ENCODE measurements at regions not wholly inside any gene's neighbourhood (a gene's known extent, or its start where the extent isn't known, plus 50 kb on each side); places are given as distances from the start of the nearest gene placed in this dataset.

GRCh38 chr14:53742233-53742620 lies 214.4 kb downstream of the BMP4 start:
- Histone ChIP-seq H3K56ac (replicated peaks; ENCODE audit: insufficient read length, low read depth, low read length) (no peak overlapping the region), H2BK20ac (ENCODE audit: low read length) (no peak overlapping the region), H3K14ac (ENCODE audit: insufficient read length) (no peak overlapping the region), H3K27me3 (replicated peaks in 1 of 4; ENCODE audit: control insufficient read depth in 3 of 4, extremely low read depth in 1 of 4, insufficient read depth in 3 of 4, low read length in 3 of 4) (no peaks in the 10 kb centered on the region), H2AFZ (ENCODE audit: low read length) (no peak overlapping the region), H3K4me2 (ENCODE audit: insufficient read depth in 1 of 2, low read depth in 2 of 2, low read length in 2 of 2) (peak overlapping the region in 1 of 2 experiments; percentile 41; a peak in 2 of 4 replicates), H3K4me1 (replicated peaks in 1 of 4; ENCODE audit: control insufficient read depth in 3 of 4, insufficient read depth in 4 of 4, low read length in 3 of 4) (peaks cover 3 to 13% (median 9%) of the 10 kb centered on the region in 4 experiments), H3K23ac (ENCODE audit: insufficient read length) (no peak overlapping the region), H3K9me3 (ENCODE audit: insufficient read depth in 2 of 2, low read depth in 1 of 2, low read length in 1 of 2) (no peaks in the 10 kb centered on the region), H2BK120ac (replicated peaks; ENCODE audit: low read depth, low read length) (no peak overlapping the region), H2BK5ac (ENCODE audit: low read depth, low read length) (no peak overlapping the region), H4K91ac (replicated peaks; ENCODE audit: insufficient read length, low read length) (no peak overlapping the region), H3K27ac (ENCODE audit: low read depth, low read length) (no peak overlapping the region), H3K36me3 (ENCODE audit: control insufficient read depth in 2 of 4, insufficient read depth in 4 of 4, low read length in 3 of 4) (no peaks in the 10 kb centered on the region), H3K4ac (replicated peaks; ENCODE audit: insufficient read length, low read depth, low read length) (no peak overlapping the region), H3K9ac (replicated peaks in 1 of 4; ENCODE audit: extremely low read depth in 1 of 4, low read depth in 3 of 4, low read length in 3 of 4) (no peak overlapping the region), H3K79me1 (ENCODE audit: low read depth, low read length) (no peaks in the 10 kb centered on the region), H4K8ac (ENCODE audit: extremely low read depth, insufficient read depth, low read length) (no peak overlapping the region), H4K5ac (ENCODE audit: insufficient read length, low read depth, low read length) (no peak overlapping the region), H3K79me2 (ENCODE audit: control insufficient read depth in 1 of 2, insufficient read depth in 2 of 2, low read length in 2 of 2) (no peaks in the 10 kb centered on the region), H3K23me2 (ENCODE audit: low read depth, low read length) (no peaks in the 10 kb centered on the region), H3K18ac (ENCODE audit: extremely low read depth, low read length) (no peak overlapping the region), H2BK15ac (ENCODE audit: low read length) (no peak overlapping the region), H3K4me3 (ENCODE audit: extremely low read depth in 1 of 4, insufficient read depth in 2 of 4, low read depth in 3 of 4, low read length in 4 of 4) (peak overlapping the region in 1 of 4 experiments; percentile 21; a peak in 1 of 8 replicates), H2BK12ac (ENCODE audit: low read depth, low read length) (no peak overlapping the region), H2AK5ac (ENCODE audit: low read depth, low read length) (no peak overlapping the region), H4K20me1 (replicated peaks in 1 of 2; ENCODE audit: control insufficient read depth in 1 of 2, insufficient read depth in 2 of 2, low read length in 2 of 2) (no peaks in the 10 kb centered on the region)
- peak in 1 of 2 experiments; percentile 29 for DNase-seq (ENCODE audit: low read depth in 1 of 2, low spot score in 2 of 2)
- WGBS, 2 experiments (ENCODE audit: extremely low coverage in 1 of 2, insufficient coverage in 1 of 2, insufficient read length in 1 of 2, insufficient replicate concordance in 2 of 2, low coverage in 1 of 2, low lambda C conversion rate in 2 of 2, missing lambda C conversion rate in 1 of 2), result 4% methylated on average over 3 of the region's 3 CpGs; no CpG with 5 or more reads in 1 of the 2 experiments
- ChIA-PET POLR2A (ENCODE audit: partially characterized antibody) (no interaction called here), CTCF (ENCODE audit: partially characterized antibody) (interaction anchor here (0.6 to 1.5 kb wide), 4 partner anchors 19 to 433 kb away, joined by 3 to 7 read pairs (median 3); no protein-coding TSS in a partner anchor)
- peak; percentile 70 for FAIRE-seq
- TF ChIP-seq CHD1 (IDR thresholded peaks at IDR 0.05; ENCODE audit: low read depth, low read length) (no peak), BRCA1 (IDR thresholded peaks at IDR 0.05; ENCODE audit: low read depth, low read length) (no peak), TCF12 (IDR thresholded peaks at IDR 0.05; ENCODE audit: low read depth, low read length) (0 out of 2 replicates have a peak, but pooled peaks have one; percentile 33), TEAD4 (IDR thresholded peaks at IDR 0.05; ENCODE audit: low read depth, low read length) (peak; percentile 24; the same call in 1 of the 2 replicates), RNF2 (IDR thresholded peaks at IDR 0.05; ENCODE audit: borderline replicate concordance, low read depth, low read length, missing control alignments, poor library complexity, severe bottlenecking) (no peak), CBX5 (IDR thresholded peaks at IDR 0.05; ENCODE audit: low read depth, low read length) (no peak), EGR1 (IDR thresholded peaks at IDR 0.05; ENCODE audit: borderline replicate concordance, low read depth, low read length) (no peak), RBBP5 (IDR thresholded peaks at IDR 0.05; ENCODE audit: borderline replicate concordance, low read depth, low read length) (no peak), ASH2L (IDR thresholded peaks at IDR 0.05; ENCODE audit: low read length) (no peak), JUND (IDR thresholded peaks at IDR 0.05; ENCODE audit: low read length) (peak; percentile 57), SUZ12 (IDR thresholded peaks at IDR 0.05; ENCODE audit: low read length) (no peak), YY1 (IDR thresholded peaks at IDR 0.05; ENCODE audit: low read depth, low read length) (no peak), JUN (IDR thresholded peaks at IDR 0.05; ENCODE audit: low read depth, low read length) (no peak)
- TF ChIP-seq, protein P1, sequence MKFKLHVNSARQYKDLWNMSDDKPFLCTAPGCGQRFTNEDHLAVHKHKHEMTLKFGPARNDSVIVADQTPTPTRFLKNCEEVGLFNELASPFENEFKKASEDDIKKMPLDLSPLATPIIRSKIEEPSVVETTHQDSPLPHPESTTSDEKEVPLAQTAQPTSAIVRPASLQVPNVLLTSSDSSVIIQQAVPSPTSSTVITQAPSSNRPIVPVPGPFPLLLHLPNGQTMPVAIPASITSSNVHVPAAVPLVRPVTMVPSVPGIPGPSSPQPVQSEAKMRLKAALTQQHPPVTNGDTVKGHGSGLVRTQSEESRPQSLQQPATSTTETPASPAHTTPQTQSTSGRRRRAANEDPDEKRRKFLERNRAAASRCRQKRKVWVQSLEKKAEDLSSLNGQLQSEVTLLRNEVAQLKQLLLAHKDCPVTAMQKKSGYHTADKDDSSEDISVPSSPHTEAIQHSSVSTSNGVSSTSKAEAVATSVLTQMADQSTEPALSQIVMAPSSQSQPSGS (IDR thresholded peaks at IDR 0.05; ENCODE audit: low read length), result no peak

Measured in H1 (cell line).